Suprapubic skin (tissue), 4 donors: ENCODE measurements at regions not wholly inside any gene's neighbourhood (a gene's known extent, or its start where the extent isn't known, plus 50 kb on each side); places are given as distances from the start of the nearest gene placed in this dataset.
A peak's percentile ranks its signal among the peaks of the same experiment; 100 is the strongest.
"Not testable (repeated sequence)": the region's sequence is repeated elsewhere in the genome, so short reads cannot be mapped to it uniquely, and the experiment has no call there.

Experiments
- DNase-seq, 2 donors: peaks; one replicate each; pipeline ENCODE4 v3.0.0-alpha.2; 2019; ENCODE audit warnings: low spot score in 2 of 2
- H3K27ac ChIP-seq: fragments of 200-600 bp; sonication (generic); one replicate; pipeline ENCODE4 v1.5.1; 2019
- H3K27me3 ChIP-seq: fragments of 200-600 bp; sonication (generic); one replicate; pipeline ENCODE4 v1.5.1; 2019
- H3K36me3 ChIP-seq: fragments of 200-600 bp; sonication (generic); one replicate; pipeline ENCODE4 v1.5.1; 2019
- H3K4me1 ChIP-seq: fragments of 200-600 bp; sonication (generic); one replicate; pipeline ENCODE4 v1.5.1; 2019
- H3K4me3 ChIP-seq: fragments of 200-600 bp; sonication (generic); one replicate; pipeline ENCODE4 v1.5.1; 2019; ENCODE audit warnings: mild to moderate bottlenecking
- H3K9me3 ChIP-seq: fragments of 200-600 bp; sonication (generic); one replicate; pipeline ENCODE4 v1.5.1; 2019
- CTCF ChIP-seq, 2 donors: fragments of 200-600 bp in 1 of 2; fragments of 450-650 bp in 1 of 2; sonication (generic) in 1 of 2; IDR thresholded peaks; one replicate each; pipeline ENCODE4 v1.5.1; 2016 to 2019; ENCODE audit warnings: antibody characterized with exemption in 2 of 2, mild to moderate bottlenecking in 1 of 2, moderate library complexity in 1 of 2
- EP300 ChIP-seq: sonication (generic); formaldehyde crosslinking; IDR thresholded peaks from one replicate; pipeline ENCODE4 v1.6.1; 2017; ENCODE audit warnings: antibody characterized with exemption
- POLR2A ChIP-seq, 2 donors: fragments of 450-650 bp; IDR thresholded peaks; one replicate each; pipeline ENCODE4 v1.6.1; 2017; ENCODE audit warnings: antibody characterized with exemption in 2 of 2, mild to moderate bottlenecking in 2 of 2, moderate library complexity in 2 of 2
- POLR2AphosphoS5 ChIP-seq, 3 donors: sonication (generic); formaldehyde crosslinking; IDR thresholded peaks; one replicate each; pipeline ENCODE4 v1.6.1; 2017; ENCODE audit warnings: antibody characterized with exemption in 3 of 3
- WGBS: methylation state at CpG from one replicate; pipeline ENCODE4 v1.1.5; 2018; 5-methylcytosine and 5-hydroxymethylcytosine counted together

GRCh38 chr1:101120868-101121267 lies 95.3 kb upstream of the DPH5 start:
- Histone ChIP-seq H3K4me1 (no peaks in the 10 kb centered on the region), H3K9me3 (no peaks in the 10 kb centered on the region), H3K4me3 (no peak overlapping the region), H3K27me3 (no peaks in the 10 kb centered on the region), H3K27ac (no peak overlapping the region), H3K36me3 (no peaks in the 10 kb centered on the region)
- no peak for TF ChIP-seq EP300
- DNase-seq, result no peak

- Histone ChIP-seq H3K27ac (no peak overlapping the region), H3K4me1 (no peaks in the 10 kb centered on the region), H3K36me3 (no peaks in the 10 kb centered on the region), H3K9me3 (no peaks in the 10 kb centered on the region), H3K4me3 (no peak overlapping the region), H3K27me3 (no peaks in the 10 kb centered on the region)
- TF ChIP-seq EP300, result no peak
- no peak for TF ChIP-seq POLR2AphosphoS5 (IDR thresholded peaks at IDR 0.05)
- TF ChIP-seq CTCF (IDR thresholded peaks at IDR 0.05), result no peak
- no peak for TF ChIP-seq POLR2A (IDR thresholded peaks at IDR 0.05)
- DNase-seq, result no peak
- 82% methylated on average over 4 of the region's 4 CpGs for WGBS
These were observed 93.7 kb upstream of the DPH5 start for GRCh38 chr1:101119289-101119688.

GRCh38 chr1:101116006-101116405 lies 90.4 kb upstream of the DPH5 start:
- no peaks in the 10 kb centered on the region for H3K27me3 ChIP-seq
- H3K27ac ChIP-seq, result no peak overlapping the region
- H3K9me3 ChIP-seq, result no peaks in the 10 kb centered on the region
- DNase-seq, result no peak
- no peak overlapping the region for H3K4me3 ChIP-seq
- TF ChIP-seq EP300, result no peak
- TF ChIP-seq CTCF (IDR thresholded peaks at IDR 0.05), result no peak
- TF ChIP-seq POLR2A (IDR thresholded peaks at IDR 0.05), result no peak
- no peak for TF ChIP-seq POLR2AphosphoS5 (IDR thresholded peaks at IDR 0.05)
- H3K36me3 ChIP-seq, result no peaks in the 10 kb centered on the region
- no peaks in the 10 kb centered on the region for H3K4me1 ChIP-seq
- 88% methylated on average over 3 of the region's 3 CpGs for WGBS

- no peaks in the 10 kb centered on the region for H3K36me3 ChIP-seq
- H3K4me1 ChIP-seq, result no peaks in the 10 kb centered on the region
- no peak for TF ChIP-seq POLR2AphosphoS5 (IDR thresholded peaks at IDR 0.05)
- H3K27me3 ChIP-seq, result no peaks in the 10 kb centered on the region
- whole genome bisulfite sequencing, result 37% methylated on average over 1 of the region's 1 CpG
- no peak overlapping the region for H3K27ac ChIP-seq
- H3K4me3 ChIP-seq, result no peak overlapping the region
- H3K9me3 ChIP-seq, result no peaks in the 10 kb centered on the region
- DNase-seq, result no peak
These were observed 89.5 kb upstream of the DPH5 start for GRCh38 chr1:101115112-101115511.

- not testable (repeated sequence) for H3K9me3 ChIP-seq, H3K4me3 ChIP-seq, DNase-seq, H3K27me3 ChIP-seq, H3K36me3 ChIP-seq, H3K27ac ChIP-seq, H3K4me1 ChIP-seq
- WGBS, result 91% methylated on average over 2 of the region's 2 CpGs
These were observed 88.5 kb upstream of the DPH5 start for GRCh38 chr1:101114128-101114527.

- Histone ChIP-seq H3K36me3 (no peaks in the 10 kb centered on the region), H3K4me3 (no peak overlapping the region), H3K27me3 (no peaks in the 10 kb centered on the region), H3K9me3 (no peaks in the 10 kb centered on the region), H3K4me1 (no peaks in the 10 kb centered on the region), H3K27ac (peak overlapping the region; percentile 1)
- TF ChIP-seq CTCF (IDR thresholded peaks at IDR 0.05) (no peak), POLR2AphosphoS5 (IDR thresholded peaks at IDR 0.05) (no peak), EP300 (no peak), POLR2A (IDR thresholded peaks at IDR 0.05) (no peak)
- WGBS, result 58% methylated on average over 6 of the region's 6 CpGs
- DNase-seq, result no peak
These were observed 86.6 kb upstream of the DPH5 start for GRCh38 chr1:101112051-101112780.

GRCh38 chr1:101111461-101111860 lies 85.9 kb upstream of the DPH5 start:
- H3K4me3 ChIP-seq, result no peak overlapping the region
- H3K36me3 ChIP-seq, result no peaks in the 10 kb centered on the region
- DNase-seq, result no peak
- no peaks in the 10 kb centered on the region for H3K4me1 ChIP-seq
- TF ChIP-seq POLR2A (IDR thresholded peaks at IDR 0.05) (no peak), POLR2AphosphoS5 (IDR thresholded peaks at IDR 0.05) (no peak), EP300 (no peak), CTCF (IDR thresholded peaks at IDR 0.05) (no peak)
- H3K27me3 ChIP-seq, result no peaks in the 10 kb centered on the region
- H3K9me3 ChIP-seq, result no peaks in the 10 kb centered on the region
- WGBS, result 86% methylated on average over 1 of the region's 1 CpG
- no peak overlapping the region for H3K27ac ChIP-seq
